ENCODE measurements at regions not wholly inside any gene's neighbourhood (a gene's known extent, or its start where the extent isn't known, plus 50 kb on each side); places are given as distances from the start of the nearest gene placed in this dataset.

- DNase-seq = no peak
Observed at GRCh38 chr4:161101881-161102280, 1061.9 kb downstream of the FSTL5 start.

- no peak for DNase-seq
Observed at GRCh38 chr4:161097821-161098220, 1066.0 kb downstream of the FSTL5 start.

- DNase-seq = no peak
Observed at GRCh38 chr4:161061046-161061445, 1102.8 kb downstream of the FSTL5 start.
